ENCODE measurements at regions not wholly inside any gene's neighbourhood (a gene's known extent, or its start where the extent isn't known, plus 50 kb on each side); places are given as distances from the start of the nearest gene placed in this dataset.

GRCh38 chr7:31432176-31432575 is 81.7 kb upstream of the ITPRID1 start:
- DNase-seq (ENCODE audit: low spot score): no peak
- Histone ChIP-seq H3K4me3 (no peak overlapping the region), H3K27ac (no peak overlapping the region), H3K4me1 (no peaks in the 10 kb centered on the region), H3K27me3 (no peaks in the 10 kb centered on the region), H3K36me3 (no peaks in the 10 kb centered on the region), H3K9me3 (no peaks in the 10 kb centered on the region)
- TF ChIP-seq CTCF (IDR thresholded peaks at IDR 0.05): no peak

- no peak for DNase-seq (ENCODE audit: low spot score)
Observed at GRCh38 chr7:31432836-31433340, 81.0 kb upstream of the ITPRID1 start.

GRCh38 chr7:31437250-31437865 is 76.5 kb upstream of the ITPRID1 start:
- no peaks in the 10 kb centered on the region for H3K9me3 ChIP-seq
- H3K4me1 ChIP-seq: no peaks in the 10 kb centered on the region
- no peaks in the 10 kb centered on the region for H3K27me3 ChIP-seq
- no peak overlapping the region for H3K4me3 ChIP-seq
- H3K36me3 ChIP-seq: no peaks in the 10 kb centered on the region
- no peak for TF ChIP-seq CTCF (IDR thresholded peaks at IDR 0.05)
- DNase-seq (ENCODE audit: low spot score): no peak
- H3K27ac ChIP-seq: no peak overlapping the region

More at GRCh38 chr7:31432836-31433340, 81.0 kb upstream of the ITPRID1 start:
- H3K4me1 ChIP-seq: no peaks in the 10 kb centered on the region
- no peak for TF ChIP-seq CTCF (IDR thresholded peaks at IDR 0.05)
- no peak overlapping the region for H3K27ac ChIP-seq
- no peaks in the 10 kb centered on the region for H3K9me3 ChIP-seq
- no peaks in the 10 kb centered on the region for H3K36me3 ChIP-seq
- H3K4me3 ChIP-seq: no peak overlapping the region
- no peaks in the 10 kb centered on the region for H3K27me3 ChIP-seq

GRCh38 chr7:31439165-31439564 is 74.7 kb upstream of the ITPRID1 start:
- no peak for TF ChIP-seq CTCF (IDR thresholded peaks at IDR 0.05)
- H3K4me3 ChIP-seq: no peak overlapping the region
- H3K4me1 ChIP-seq: no peaks in the 10 kb centered on the region
- no peaks in the 10 kb centered on the region for H3K36me3 ChIP-seq
- no peaks in the 10 kb centered on the region for H3K9me3 ChIP-seq
- H3K27me3 ChIP-seq: no peaks in the 10 kb centered on the region
- H3K27ac ChIP-seq: no peak overlapping the region
- DNase-seq (ENCODE audit: low spot score): no peak

- H3K27ac ChIP-seq: no peak overlapping the region
- no peak for DNase-seq (ENCODE audit: low spot score)
- no peaks in the 10 kb centered on the region for H3K36me3 ChIP-seq
- no peaks in the 10 kb centered on the region for H3K9me3 ChIP-seq
- no peak overlapping the region for H3K4me3 ChIP-seq
- no peak for TF ChIP-seq CTCF (IDR thresholded peaks at IDR 0.05)
- no peaks in the 10 kb centered on the region for H3K27me3 ChIP-seq
- no peaks in the 10 kb centered on the region for H3K4me1 ChIP-seq
Observed at GRCh38 chr7:31440511-31440910, 73.4 kb upstream of the ITPRID1 start.

GRCh38 chr7:31442626-31443025 is 71.3 kb upstream of the ITPRID1 start:
- H3K4me1 ChIP-seq: no peaks in the 10 kb centered on the region
- H3K36me3 ChIP-seq: no peaks in the 10 kb centered on the region
- no peak overlapping the region for H3K27ac ChIP-seq
- no peak overlapping the region for H3K4me3 ChIP-seq
- no peak for TF ChIP-seq CTCF (IDR thresholded peaks at IDR 0.05)
- no peaks in the 10 kb centered on the region for H3K27me3 ChIP-seq
- DNase-seq (ENCODE audit: low spot score): no peak
- no peaks in the 10 kb centered on the region for H3K9me3 ChIP-seq
